Lower leg skin (tissue), 3 donors: ENCODE measurements at regions not wholly inside any gene's neighbourhood (a gene's known extent, or its start where the extent isn't known, plus 50 kb on each side); places are given as distances from the start of the nearest gene placed in this dataset.

Experiments
- CTCF ChIP-seq, 3 donors: fragments of 450-650 bp; IDR thresholded peaks; one replicate each; pipeline ENCODE4 v1.5.1; 2016; ENCODE audit warnings: antibody characterized with exemption in 3 of 3, mild to moderate bottlenecking in 3 of 3, moderate library complexity in 2 of 3
- POLR2A ChIP-seq, 2 donors: fragments of 450-650 bp; IDR thresholded peaks; one replicate each; pipeline ENCODE4 v1.6.1; 2016 to 2017; ENCODE audit warnings: antibody characterized with exemption in 2 of 2, mild to moderate bottlenecking in 1 of 2, moderate library complexity in 1 of 2

- TF ChIP-seq CTCF (IDR thresholded peaks at IDR 0.05) (no peak), POLR2A (IDR thresholded peaks at IDR 0.05) (no peak)
These were observed 856.1 kb downstream of the TECRL start for GRCh38 chr4:63553123-63553522.
